ENCODE measurements at regions not wholly inside any gene's neighbourhood (a gene's known extent, or its start where the extent isn't known, plus 50 kb on each side); places are given as distances from the start of the nearest gene placed in this dataset.

DNA sequence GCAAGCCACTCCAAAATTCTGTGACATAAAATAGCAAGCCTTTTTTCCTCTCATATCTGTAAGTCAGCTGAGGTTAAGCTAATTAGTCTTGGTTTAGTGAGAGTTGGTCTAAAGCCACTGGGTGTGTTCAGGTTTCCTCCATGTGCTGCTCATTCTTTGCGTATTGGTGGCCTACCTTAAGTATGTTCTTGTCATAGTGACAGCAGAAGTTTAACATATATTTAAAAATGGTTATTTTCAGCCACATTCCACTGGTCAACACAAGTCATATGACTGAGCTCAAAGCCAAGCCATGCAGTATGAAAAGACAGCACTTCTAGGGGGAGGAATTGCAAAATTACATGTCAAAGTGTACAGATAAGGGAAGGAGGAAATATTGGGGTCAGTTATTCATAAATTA, 100.5 kb upstream of the FGF10 start:
- TF ChIP-seq, protein P1, sequence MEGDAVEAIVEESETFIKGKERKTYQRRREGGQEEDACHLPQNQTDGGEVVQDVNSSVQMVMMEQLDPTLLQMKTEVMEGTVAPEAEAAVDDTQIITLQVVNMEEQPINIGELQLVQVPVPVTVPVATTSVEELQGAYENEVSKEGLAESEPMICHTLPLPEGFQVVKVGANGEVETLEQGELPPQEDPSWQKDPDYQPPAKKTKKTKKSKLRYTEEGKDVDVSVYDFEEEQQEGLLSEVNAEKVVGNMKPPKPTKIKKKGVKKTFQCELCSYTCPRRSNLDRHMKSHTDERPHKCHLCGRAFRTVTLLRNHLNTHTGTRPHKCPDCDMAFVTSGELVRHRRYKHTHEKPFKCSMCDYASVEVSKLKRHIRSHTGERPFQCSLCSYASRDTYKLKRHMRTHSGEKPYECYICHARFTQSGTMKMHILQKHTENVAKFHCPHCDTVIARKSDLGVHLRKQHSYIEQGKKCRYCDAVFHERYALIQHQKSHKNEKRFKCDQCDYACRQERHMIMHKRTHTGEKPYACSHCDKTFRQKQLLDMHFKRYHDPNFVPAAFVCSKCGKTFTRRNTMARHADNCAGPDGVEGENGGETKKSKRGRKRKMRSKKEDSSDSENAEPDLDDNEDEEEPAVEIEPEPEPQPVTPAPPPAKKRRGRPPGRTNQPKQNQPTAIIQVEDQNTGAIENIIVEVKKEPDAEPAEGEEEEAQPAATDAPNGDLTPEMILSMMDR (IDR thresholded peaks at IDR 0.05; ENCODE audit: low read depth, low read length, missing control alignments) = no peak
- in situ Hi-C loops (cut with HindIII; ENCODE audit: low sequenced_read_pairs) = no loop called here
- H3K4me3 ChIP-seq (ENCODE audit: low read depth, low read length) = no peak overlapping the region
- DNase-seq (ENCODE audit: low read depth) = no peak

GRCh38 chr5:44486591-44486990, 97.4 kb upstream of the FGF10 start:
- TF ChIP-seq, protein P1 (IDR thresholded peaks at IDR 0.05; ENCODE audit: low read depth, low read length, missing control alignments) = no peak
- no peak overlapping the region for H3K4me3 ChIP-seq (ENCODE audit: low read depth, low read length)
- no peak for DNase-seq (ENCODE audit: low read depth)
- in situ Hi-C loops (cut with HindIII; ENCODE audit: low sequenced_read_pairs) = no loop called here

- TF ChIP-seq, protein P1 (IDR thresholded peaks at IDR 0.05; ENCODE audit: low read depth, low read length, missing control alignments) = no peak
- in situ Hi-C loops (cut with HindIII; ENCODE audit: low sequenced_read_pairs) = no loop called here
- DNase-seq (ENCODE audit: low read depth) = no peak
- no peak overlapping the region for H3K4me3 ChIP-seq (ENCODE audit: low read depth, low read length)
These were observed 64.8 kb upstream of the FGF10 start for GRCh38 chr5:44454002-44454401.

DNA sequence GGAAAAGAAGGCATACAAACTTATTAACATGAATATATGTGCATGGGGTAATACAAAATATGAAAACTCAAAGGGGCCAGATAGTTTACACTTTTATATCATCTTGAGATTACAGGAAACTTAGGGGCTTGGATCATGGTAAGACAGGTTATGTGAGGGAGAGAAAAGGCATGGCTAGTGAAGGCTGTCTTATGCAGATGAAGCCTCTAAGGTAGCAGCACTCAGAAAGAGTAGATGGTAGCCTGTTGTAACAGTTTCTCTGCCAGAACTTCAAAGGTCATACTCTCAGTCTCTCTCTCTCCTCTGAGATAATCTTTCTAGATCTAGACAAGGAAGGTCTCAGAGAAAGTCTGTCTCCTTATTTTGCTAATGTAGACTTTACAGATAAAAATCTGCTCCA, 57.2 kb upstream of the FGF10 start:
- DNase-seq (ENCODE audit: low read depth) = no peak
- TF ChIP-seq, protein P1 (IDR thresholded peaks at IDR 0.05; ENCODE audit: low read depth, low read length, missing control alignments) = no peak
- in situ Hi-C loops (cut with HindIII; ENCODE audit: low sequenced_read_pairs) = no loop called here
- no peak overlapping the region for H3K4me3 ChIP-seq (ENCODE audit: low read depth, low read length)

DNA sequence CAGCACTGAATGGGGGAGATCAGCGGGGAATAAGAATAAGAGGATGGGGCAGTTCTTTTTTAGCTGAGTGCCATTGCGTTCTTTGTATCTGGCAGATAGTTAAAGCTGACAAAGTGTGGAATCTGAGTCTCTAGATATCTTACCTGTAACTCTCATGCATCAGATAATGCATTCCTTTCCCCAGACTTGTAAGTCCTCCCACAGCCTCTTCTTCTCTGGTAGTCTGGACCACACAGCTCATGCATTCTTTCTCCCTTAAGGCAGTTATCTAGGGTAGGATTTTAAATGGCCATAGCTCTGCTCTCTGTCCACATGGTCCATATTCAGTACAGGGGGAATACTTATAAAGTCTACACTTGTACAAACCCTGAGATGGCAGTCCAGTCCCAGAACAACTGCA, 54.0 kb upstream of the FGF10 start:
- no peak overlapping the region for H3K4me3 ChIP-seq (ENCODE audit: low read depth, low read length)
- in situ Hi-C loops (cut with HindIII; ENCODE audit: low sequenced_read_pairs) = no loop called here
- DNase-seq (ENCODE audit: low read depth) = no peak
- TF ChIP-seq, protein P1 (IDR thresholded peaks at IDR 0.05; ENCODE audit: low read depth, low read length, missing control alignments) = no peak

GRCh38 chr5:44441460-44441859, 52.2 kb upstream of the FGF10 start:
- TF ChIP-seq, protein P1 (IDR thresholded peaks at IDR 0.05; ENCODE audit: low read depth, low read length, missing control alignments) = no peak
- in situ Hi-C loops (cut with HindIII; ENCODE audit: low sequenced_read_pairs) = no loop called here
- H3K4me3 ChIP-seq (ENCODE audit: low read depth, low read length) = no peak overlapping the region
- no peak for DNase-seq (ENCODE audit: low read depth)

GRCh38 chr5:44440186-44440585, 51.0 kb upstream of the FGF10 start:
- H3K4me3 ChIP-seq (ENCODE audit: low read depth, low read length) = no peak overlapping the region
- no peak for DNase-seq (ENCODE audit: low read depth)
- in situ Hi-C loops (cut with HindIII; ENCODE audit: low sequenced_read_pairs) = no loop called here
- TF ChIP-seq, protein P1 (IDR thresholded peaks at IDR 0.05; ENCODE audit: low read depth, low read length, missing control alignments) = no peak
